Parathyroid adenoma (tissue), 2 donors: ENCODE measurements at regions not wholly inside any gene's neighbourhood (a gene's known extent, or its start where the extent isn't known, plus 50 kb on each side); places are given as distances from the start of the nearest gene placed in this dataset.
"Not testable (repeated sequence)": the region's sequence is repeated elsewhere in the genome, so short reads cannot be mapped to it uniquely, and the experiment has no call there.

Experiments used
- H2AFZ ChIP-seq: fragments of 300-600 bp; sonication (generic); one replicate; pipeline ENCODE4 v1.7.0; 2017; ENCODE audit warnings: antibody characterized with exemption, mild to moderate bottlenecking
- H3K27ac ChIP-seq: fragments of 300-600 bp; sonication (generic); one replicate; pipeline ENCODE4 v1.7.0; 2017
- H3K27me3 ChIP-seq: fragments of 300-600 bp; sonication (generic); one replicate; pipeline ENCODE4 v1.7.0; 2017; ENCODE audit warnings: low read length; ENCODE audit not compliant: control insufficient read depth, insufficient read depth
- H3K36me3 ChIP-seq: fragments of 300-600 bp; sonication (generic); one replicate; pipeline ENCODE4 v1.7.0; 2017; ENCODE audit warnings: low read length; ENCODE audit not compliant: control insufficient read depth, insufficient read depth
- H3K4me1 ChIP-seq: fragments of 300-600 bp; sonication (generic); one replicate; pipeline ENCODE4 v1.7.0; 2017; ENCODE audit warnings: control low read depth
- H3K4me2 ChIP-seq: fragments of 300-600 bp; sonication (generic); one replicate; pipeline ENCODE4 v1.7.0; 2017; ENCODE audit warnings: low read length
- H3K4me3 ChIP-seq: fragments of 300-600 bp; sonication (generic); one replicate; pipeline ENCODE4 v1.7.0; 2017; ENCODE audit warnings: low read depth, low read length
- H3K79me2 ChIP-seq: fragments of 300-600 bp; sonication (generic); one replicate; pipeline ENCODE4 v1.7.0; 2017; ENCODE audit warnings: control low read depth
- H3K9ac ChIP-seq: fragments of 300-600 bp; sonication (generic); one replicate; pipeline ENCODE4 v1.7.0; 2017; ENCODE audit warnings: mild to moderate bottlenecking
- H3K9me3 ChIP-seq: fragments of 300-600 bp; sonication (generic); one replicate; pipeline ENCODE4 v1.7.0; 2017; ENCODE audit warnings: low read length; ENCODE audit not compliant: control insufficient read depth
- CTCF ChIP-seq: fragments of 300-600 bp; sonication (generic); IDR thresholded peaks from one replicate; pipeline ENCODE4 v1.7.0; 2017; ENCODE audit warnings: antibody characterized with exemption, mild to moderate bottlenecking
- donor health status: primary hyperparathyroidism.

DNA sequence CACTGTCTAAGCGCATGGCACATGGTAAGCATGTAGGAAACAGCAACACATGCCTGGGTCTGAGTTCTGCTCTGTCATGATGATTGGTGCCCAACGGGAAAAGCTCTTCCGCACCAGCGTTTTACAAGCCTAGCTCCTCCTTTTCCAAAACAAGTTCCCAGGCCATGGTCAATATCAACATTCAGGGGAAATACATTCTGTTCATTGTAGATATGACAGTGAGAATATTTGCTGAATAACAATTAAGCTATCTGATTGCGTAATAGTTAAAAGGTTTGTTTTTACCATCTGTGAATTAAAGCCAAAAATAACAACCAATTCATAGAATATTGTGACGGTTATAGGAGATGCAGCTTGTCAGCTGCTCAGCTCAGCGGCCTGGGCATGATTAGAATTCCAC is 404.3 kb upstream of the SLC35B3 start:
- Histone ChIP-seq H3K27ac (no peak overlapping the region), H3K9ac (no peak overlapping the region), H3K9me3 (no peaks in the 10 kb centered on the region), H3K4me1 (no peaks in the 10 kb centered on the region), H2AFZ (no peak overlapping the region), H3K4me2 (no peak overlapping the region), H3K79me2 (no peaks in the 10 kb centered on the region), H3K27me3 (no peaks in the 10 kb centered on the region), H3K4me3 (no peak overlapping the region), H3K36me3 (no peaks in the 10 kb centered on the region)
- TF ChIP-seq CTCF: no peak

GRCh38 chr6:8837343-8837742 is 402.0 kb upstream of the SLC35B3 start:
- no peak overlapping the region for H3K27ac ChIP-seq
- no peaks in the 10 kb centered on the region for H3K4me1 ChIP-seq
- no peak overlapping the region for H3K4me2 ChIP-seq
- no peak overlapping the region for H2AFZ ChIP-seq
- H3K79me2 ChIP-seq: no peaks in the 10 kb centered on the region
- no peaks in the 10 kb centered on the region for H3K9me3 ChIP-seq
- no peak overlapping the region for H3K9ac ChIP-seq
- H3K36me3 ChIP-seq: no peaks in the 10 kb centered on the region
- no peaks in the 10 kb centered on the region for H3K27me3 ChIP-seq
- H3K4me3 ChIP-seq: no peak overlapping the region
- TF ChIP-seq CTCF: no peak

DNA sequence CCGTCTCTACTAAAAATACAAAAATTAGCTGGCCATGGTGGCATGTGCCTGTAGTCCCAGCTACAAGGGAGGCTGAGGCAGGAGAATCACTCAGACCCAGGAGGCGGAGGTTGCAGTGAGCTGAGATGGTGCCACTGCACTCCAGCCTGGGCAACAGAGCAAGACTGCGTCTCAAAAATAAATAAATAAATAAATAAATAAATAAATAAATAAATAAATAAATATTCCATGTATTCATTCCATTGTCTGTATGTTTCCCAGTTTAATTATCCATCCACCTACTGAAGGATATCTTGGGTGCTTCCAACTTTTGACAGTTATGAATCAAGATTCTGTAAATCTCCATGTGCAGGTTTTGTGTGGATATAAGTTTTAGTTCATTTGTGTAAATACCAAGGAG is 397.4 kb upstream of the SLC35B3 start:
- H3K4me2 ChIP-seq, H3K4me3 ChIP-seq, H3K27ac ChIP-seq, H3K27me3 ChIP-seq, H3K4me1 ChIP-seq, H2AFZ ChIP-seq, H3K9ac ChIP-seq, H3K79me2 ChIP-seq, H3K9me3 ChIP-seq, H3K36me3 ChIP-seq: not testable (repeated sequence)

DNA sequence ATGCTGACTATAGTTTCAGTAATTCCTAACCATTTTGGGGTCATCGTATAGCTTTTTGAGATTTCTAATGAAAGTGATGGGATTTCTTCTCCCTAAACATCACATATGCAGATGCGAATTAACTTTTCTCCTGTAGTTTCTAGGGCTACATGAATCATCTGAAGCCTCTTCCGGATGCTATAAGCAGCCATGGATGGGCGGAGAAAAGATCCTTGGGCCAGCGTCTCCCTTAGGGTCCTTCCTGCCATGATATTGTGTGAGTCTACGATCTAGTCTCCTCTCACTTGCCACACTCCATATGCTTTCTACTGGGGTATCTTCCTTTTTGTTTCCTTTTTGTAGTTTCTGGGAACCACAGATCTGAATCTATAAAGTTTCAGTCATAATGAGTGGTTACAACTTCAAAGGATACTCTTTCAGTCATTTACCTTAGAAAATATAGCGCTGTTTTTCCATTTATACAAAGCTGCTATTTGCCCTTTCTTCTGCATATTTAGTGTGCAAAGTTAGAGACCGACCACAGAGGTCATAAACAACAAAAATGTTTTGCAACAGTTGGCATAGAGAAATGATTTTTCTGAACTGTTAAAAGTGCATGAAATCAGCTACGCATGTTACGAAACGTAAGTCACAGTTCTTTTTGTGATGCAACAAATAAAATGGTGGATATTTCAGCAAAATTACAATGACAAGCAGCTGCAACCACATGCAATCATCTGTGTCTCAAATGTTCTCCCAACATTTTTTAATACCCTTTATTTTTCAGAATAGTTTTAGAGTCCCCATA is 396.2 kb upstream of the SLC35B3 start:
- H3K79me2 ChIP-seq: no peaks in the 10 kb centered on the region
- no peak overlapping the region for H3K4me3 ChIP-seq
- H2AFZ ChIP-seq: no peak overlapping the region
- no peaks in the 10 kb centered on the region for H3K27me3 ChIP-seq
- no peaks in the 10 kb centered on the region for H3K36me3 ChIP-seq
- no peak overlapping the region for H3K4me2 ChIP-seq
- no peaks in the 10 kb centered on the region for H3K4me1 ChIP-seq
- H3K9me3 ChIP-seq: no peaks in the 10 kb centered on the region
- H3K27ac ChIP-seq: no peak overlapping the region
- H3K9ac ChIP-seq: no peak overlapping the region
- TF ChIP-seq CTCF: no peak

DNA sequence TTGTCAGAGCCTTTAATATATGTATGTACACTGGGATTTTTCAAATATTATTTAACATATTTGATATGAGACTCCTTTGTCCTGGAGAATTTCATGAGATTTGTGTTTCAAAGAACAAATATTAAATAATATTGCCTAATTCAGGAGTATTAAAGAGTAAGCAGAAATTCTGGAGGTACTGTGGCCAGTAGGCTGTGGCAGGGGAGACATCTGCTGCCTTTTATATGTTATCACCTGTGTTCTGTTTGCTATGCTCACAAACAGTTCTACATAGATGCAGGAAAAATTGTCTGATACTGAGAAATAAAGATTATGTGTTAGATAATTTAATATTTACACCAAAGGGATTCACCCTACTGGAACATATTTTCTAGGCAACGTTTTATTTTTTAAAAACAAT is 395.4 kb upstream of the SLC35B3 start:
- Histone ChIP-seq H3K4me3 (no peak overlapping the region), H3K27ac (no peak overlapping the region), H3K27me3 (no peaks in the 10 kb centered on the region), H3K79me2 (no peaks in the 10 kb centered on the region), H3K4me1 (no peaks in the 10 kb centered on the region), H3K36me3 (no peaks in the 10 kb centered on the region), H2AFZ (no peak overlapping the region), H3K9ac (no peak overlapping the region), H3K9me3 (no peaks in the 10 kb centered on the region), H3K4me2 (no peak overlapping the region)
- no peak for TF ChIP-seq CTCF
